ENCODE measurements at regions not wholly inside any gene's neighbourhood (a gene's known extent, or its start where the extent isn't known, plus 50 kb on each side); places are given as distances from the start of the nearest gene placed in this dataset.
"Not testable (repeated sequence)": the region's sequence is repeated elsewhere in the genome, so short reads cannot be mapped to it uniquely, and the experiment has no call there.

GRCh38 chr15:88995449-88995848, 82.3 kb upstream of the MFGE8 start:
- no peak for DNase-seq

DNA sequence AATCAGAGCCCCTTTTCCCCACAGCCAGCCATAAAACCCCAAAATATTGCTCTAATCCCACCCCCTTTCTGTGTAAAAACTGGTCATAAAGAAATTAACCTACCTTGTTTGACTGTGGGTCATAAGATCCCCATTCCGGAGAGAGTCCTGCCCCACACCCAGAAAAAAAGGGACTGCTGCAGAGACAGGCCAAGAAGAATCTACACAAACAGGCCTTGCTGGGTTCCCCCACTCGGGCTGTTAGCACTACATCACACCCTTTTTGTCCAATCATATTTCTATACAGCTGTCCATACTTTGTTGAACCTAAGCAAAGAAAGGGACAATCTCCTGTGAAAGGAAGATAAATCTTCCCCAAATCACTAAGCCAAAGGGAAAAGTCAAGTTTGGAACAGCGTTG, 84.4 kb upstream of the MFGE8 start:
- DNase-seq: no peak

GRCh38 chr15:88998980-88999713, 86.0 kb upstream of the MFGE8 start:
- DNase-seq: no peak

DNA sequence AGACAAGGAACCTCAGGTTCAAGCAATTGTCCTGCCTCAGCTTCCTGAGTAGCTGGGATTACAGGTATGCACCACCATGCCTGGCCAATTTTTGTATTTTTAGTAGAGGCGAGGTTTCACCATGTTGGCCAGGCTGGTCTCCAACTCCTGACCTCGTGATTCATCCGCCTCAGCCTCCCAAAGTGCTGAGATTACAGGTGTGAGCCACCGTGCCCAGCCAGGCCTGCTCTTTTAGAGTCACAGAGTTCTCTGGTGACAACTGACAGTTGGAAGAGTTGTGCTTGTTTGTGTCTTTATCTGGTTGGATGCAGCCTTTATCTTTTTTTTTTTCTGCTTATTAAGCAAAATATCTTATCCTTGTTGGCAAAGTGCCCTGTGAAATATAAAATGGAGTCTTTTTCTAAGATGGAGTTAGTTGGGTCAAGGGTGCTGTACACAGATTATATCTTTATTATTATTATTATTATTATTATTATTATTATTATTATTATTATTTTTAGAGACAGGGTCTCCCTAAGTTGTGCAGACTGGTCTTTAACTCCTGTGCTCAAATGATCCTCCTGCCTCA, 86.5 kb upstream of the ABHD2 start:
- DNase-seq: not testable (repeated sequence)

DNA sequence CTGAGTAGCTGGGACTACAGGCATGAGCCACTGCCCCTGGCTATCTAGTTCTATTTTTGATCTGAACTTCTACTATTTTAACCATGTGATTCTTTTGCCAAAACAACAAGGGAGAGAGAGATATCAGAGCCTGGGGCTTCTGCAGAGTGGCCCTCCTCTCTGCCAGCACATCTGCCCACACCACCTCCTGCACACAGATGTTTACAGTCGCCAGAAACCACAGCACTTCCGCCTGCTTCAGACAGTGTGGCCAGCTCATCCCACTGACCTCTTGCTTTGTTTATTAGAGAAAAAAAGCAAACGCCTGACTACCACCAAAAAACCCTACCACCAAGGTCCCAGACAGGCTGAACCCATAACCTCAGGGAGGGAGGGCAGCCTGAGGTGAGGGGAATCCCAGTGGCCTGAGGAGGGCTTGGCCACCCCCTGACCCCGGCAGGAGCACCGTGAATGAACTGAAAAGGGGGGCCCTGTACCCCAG, 85.9 kb upstream of the ABHD2 start:
- no peak for DNase-seq

GRCh38 chr15:89002830-89003229, 85.4 kb upstream of the ABHD2 start:
- no peak for DNase-seq

DNA sequence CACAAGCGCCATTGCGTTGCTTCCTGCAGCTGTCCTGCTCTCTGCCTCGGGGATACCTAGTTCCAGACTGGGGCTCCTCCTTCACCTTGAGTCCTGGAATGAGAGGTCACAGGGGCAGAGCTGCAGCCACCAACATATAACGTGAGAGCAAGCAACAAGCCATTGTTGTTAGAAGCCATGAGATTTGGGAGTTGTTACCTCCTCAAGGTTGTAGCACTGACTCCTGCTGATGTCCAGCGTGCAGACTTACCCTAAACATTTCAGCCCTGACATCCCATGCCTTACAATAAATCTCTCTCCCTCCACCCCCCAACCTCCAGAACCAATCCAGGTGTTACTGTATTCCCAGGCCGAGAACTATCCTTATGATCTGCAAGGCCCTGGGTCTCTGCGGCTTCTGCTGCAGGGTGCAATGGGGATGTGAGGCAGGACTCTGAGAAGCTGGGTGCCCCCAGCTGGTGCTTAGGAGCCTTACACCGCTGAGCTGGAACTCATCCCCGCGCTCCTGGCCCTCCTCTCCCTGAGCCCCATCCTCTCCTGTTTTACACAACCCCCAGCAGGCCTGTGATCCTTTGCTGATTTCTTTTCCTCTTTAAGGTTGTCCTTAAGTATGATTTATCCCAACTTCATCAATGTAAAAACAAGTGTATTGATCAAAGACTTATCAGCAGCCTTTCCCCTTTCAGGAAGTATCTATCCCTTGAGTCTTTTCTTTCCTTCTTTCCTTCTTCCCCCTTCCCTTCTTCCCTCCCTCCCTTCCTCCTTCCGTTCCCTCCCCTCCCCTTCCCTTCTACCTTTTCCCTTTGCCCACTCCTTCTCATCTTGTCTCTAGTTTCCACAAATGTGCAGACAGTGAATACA, 84.2 kb upstream of the ABHD2 start:
- DNase-seq: peak in 1 of 2 donors; percentile 9

DNA sequence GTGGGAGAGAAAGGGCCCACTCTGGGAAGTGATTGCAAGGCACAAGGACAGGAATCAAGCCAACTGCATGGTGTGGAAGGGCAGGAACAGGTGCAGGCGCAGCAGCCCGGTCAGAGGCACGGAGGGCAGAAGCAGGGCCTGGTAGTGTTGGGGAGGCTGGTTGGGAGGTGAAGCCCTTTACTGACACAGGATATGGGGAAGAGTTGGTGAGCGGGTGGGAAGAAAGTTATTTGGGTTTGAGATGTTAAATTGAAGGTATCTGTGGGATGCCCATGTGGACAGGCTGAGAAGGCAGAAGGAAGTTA, 83.6 kb upstream of the ABHD2 start:
- DNase-seq: no peak

GRCh38 chr15:89007527-89007926, 80.7 kb upstream of the ABHD2 start:
- DNase-seq: not testable (repeated sequence)

GRCh38 chr15:89007989-89008388, 80.3 kb upstream of the ABHD2 start:
- DNase-seq: no peak

GRCh38 chr15:89009080-89009479, 79.2 kb upstream of the ABHD2 start:
- DNase-seq: no peak

DNA sequence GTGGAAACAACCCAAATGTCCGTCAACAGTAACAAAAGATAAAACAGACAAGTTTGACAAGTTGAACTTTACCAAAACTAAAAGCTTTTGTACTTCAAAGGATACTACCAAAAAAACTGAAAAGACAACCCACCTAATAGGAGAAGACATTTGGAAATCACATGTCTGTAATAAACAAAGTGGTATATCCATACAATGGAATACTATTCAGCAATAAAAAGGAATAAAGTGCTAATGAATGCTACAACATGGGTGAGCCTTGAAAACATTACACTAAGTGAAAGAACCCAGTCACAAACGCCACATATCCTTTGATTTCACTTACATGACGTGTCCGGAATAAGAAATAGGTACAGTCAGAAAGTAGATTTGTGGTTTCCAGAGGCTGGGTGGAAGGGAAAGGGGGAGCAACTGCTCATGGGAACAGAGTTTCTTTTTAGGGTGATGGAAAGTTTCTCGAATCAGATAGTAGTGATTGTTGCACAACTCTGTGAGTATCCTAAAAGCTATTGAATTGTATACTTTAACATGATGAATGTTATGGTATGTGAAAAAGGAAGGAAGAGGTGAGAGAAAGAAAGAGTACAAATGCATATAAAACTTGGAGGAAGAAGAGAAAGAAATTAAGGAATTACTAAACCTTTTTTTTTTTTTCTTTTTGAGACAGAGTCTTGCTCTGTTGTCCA, 72.7 kb upstream of the ABHD2 start:
- DNase-seq: no peak

DNA sequence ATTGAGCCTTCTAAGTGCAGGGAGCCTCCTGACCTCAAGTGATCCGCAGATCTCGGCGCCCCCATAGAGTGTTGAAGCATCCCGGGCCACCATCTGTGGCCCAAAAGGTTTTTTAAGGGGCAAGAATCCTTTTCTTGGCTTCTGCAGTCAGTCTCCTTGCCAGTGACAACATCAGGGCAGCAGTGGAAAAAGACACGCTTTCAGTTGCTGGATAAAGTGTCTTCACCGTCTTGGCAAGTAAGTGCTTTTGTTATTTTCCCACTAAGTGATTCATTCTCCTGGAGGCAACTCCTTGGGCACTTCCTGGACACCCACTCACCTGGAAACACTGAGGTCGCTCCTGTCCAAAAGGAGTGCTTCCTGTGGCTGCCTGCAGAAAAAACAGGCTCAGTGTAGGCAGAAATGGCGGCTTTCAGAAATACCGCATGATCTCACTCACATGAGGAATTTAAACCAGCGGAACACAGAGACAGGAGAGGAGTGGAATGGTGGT, 71.7 kb upstream of the ABHD2 start:
- no peak for DNase-seq

- DNase-seq: peak; percentile 76 to 87
These were observed 70.7 kb upstream of the ABHD2 start for GRCh38 chr15:89017370-89018066.

DNA sequence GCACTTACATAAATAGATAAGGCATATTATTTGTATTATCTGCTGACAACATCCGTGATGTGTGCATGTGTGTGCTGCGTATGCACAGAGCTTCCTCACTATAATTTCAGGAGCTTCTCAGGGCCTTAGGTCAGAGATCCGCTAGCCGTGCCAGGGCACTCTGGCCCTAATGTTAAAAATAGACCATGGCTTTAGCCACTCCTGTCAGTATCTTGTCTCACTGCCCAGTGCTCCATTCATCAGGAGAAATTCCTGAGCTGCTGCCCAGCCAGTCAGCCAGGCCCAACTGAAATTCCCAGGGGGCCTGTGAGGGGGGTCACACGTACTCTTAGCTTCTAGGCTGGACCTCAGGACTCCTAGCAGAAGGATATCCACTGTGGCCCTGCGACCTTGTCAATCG, 70.0 kb upstream of the ABHD2 start:
- DNase-seq: no peak

GRCh38 chr15:89019436-89019835, 68.8 kb upstream of the ABHD2 start:
- DNase-seq: no peak

DNA sequence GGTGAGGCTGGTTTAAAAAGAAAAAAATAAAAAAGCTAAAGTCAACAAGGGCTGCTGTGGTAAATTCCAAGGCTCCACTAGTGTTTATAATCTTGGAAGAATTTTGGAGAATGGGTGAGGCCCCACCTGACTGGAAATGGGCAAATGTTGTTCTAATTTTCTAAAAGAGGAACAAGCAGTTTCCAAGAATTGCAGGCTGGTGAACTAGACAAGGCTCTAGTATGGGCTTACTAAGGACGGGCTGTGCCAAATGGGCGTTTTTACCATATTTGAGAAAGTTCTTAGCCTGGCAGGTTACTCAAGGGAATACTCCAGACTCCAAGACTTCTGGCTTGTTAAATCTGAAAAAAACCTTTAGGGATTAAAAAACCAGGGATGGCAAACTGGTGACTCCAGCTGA, 67.0 kb upstream of the ABHD2 start:
- DNase-seq: no peak

DNA sequence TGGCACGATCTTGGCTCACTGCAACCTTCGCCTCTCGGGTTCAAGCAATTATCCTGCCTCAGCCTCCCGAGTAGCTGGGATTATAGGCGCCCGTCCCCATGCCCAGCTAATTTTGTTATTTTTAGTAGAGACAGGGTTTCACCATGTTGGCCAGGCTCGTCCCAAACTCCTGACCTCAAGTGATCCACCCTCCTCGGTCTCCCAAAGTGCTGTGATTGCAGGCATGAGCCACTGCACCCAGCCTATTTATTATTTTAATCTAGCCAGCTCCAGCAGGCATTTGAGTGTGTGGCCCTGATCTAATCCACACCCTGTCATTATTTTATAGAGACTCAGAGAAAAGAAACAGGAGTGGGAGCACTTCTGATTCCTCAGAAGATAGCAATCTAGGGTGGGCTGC, 66.4 kb upstream of the ABHD2 start:
- DNase-seq: not testable (repeated sequence)

DNA sequence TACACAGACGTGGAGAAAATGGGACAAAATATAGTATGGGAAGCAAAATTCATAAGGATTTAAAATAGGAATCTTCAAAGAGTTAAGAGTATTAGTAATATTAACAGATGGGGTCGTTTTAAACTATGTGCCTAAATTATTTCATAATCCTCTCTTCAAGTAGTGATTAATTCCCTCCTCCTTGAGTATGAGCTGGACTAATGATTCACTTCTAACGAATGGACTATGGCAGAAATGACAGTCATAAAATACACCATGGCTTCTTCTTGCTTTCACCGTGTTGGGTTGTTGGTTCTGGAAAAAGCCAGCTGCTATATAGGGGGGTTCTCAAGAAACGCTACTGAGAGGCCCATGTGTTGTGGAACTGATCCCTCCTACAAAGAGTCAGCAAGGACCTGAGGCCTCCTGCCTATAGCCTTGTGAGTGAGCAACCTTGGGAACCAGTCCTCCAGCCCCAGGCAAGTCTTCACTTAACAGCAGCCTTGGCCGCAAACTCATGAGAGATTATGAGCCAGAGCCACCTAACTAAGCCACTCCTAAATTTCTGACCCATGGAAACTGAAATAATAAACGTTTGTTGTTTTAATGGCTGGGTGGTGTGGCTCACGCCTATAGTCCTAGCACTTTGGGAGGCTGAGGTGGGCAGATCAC, 64.8 kb upstream of the ABHD2 start:
- no peak for DNase-seq

GRCh38 chr15:89024418-89024817, 63.8 kb upstream of the ABHD2 start:
- DNase-seq: no peak

DNA sequence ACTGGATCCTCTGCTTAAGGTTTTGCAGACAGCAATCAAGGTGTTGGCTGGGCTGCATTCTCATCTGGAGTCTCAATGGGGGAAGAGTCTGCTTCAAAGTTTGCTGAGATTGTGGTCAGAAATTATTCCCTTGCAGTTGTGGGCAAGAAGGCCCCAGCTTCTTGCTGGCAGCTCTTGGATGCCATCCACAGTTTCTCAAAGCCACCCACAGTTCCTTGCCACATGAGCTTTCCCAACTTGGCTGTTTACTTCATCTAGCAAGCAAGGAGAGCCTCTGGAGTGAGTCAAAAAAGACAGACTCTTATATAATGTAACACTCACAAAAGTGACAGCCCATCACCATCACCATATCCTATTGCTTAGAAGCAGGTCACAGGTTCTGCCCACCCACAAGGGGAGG, 62.1 kb upstream of the ABHD2 start:
- no peak for DNase-seq

DNA sequence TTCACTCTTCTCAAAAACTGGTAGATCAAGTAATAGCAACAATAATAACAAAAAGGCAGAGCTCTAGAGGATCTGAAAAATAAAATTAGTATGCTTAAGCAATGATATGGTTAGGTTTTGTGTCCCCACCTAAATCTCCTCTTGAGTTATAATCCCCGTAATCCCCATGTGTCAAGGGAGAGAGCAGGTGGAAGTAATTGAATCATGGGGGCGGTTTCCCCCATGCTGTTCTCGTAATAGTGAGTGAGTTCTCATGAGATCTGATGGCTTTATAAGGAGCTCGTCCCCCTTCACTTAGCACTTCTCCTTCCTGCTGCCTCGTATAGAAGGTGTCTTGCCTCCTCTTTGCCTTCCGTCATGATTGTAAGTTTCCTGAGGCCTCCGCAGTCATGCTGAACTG, 60.2 kb upstream of the ABHD2 start:
- no peak for DNase-seq

Measured in CD4-positive, alpha-beta T cell treated with Interferon alpha-2 for 1 hour (primary cell).